Endothelial cell (in vitro differentiated cells): ENCODE measurements at regions not wholly inside any gene's neighbourhood (a gene's known extent, or its start where the extent isn't known, plus 50 kb on each side); places are given as distances from the start of the nearest gene placed in this dataset.

ENCODE experiments used
- DNase-seq: peaks from one replicate; pipeline ENCODE4 v3.0.0; 2021; ENCODE audit warnings: low spot score
- H3K27ac Mint-ChIP-seq: one replicate; pipeline ENCODE4 v1.8.0; 2021; ENCODE audit warnings: mixed read lengths, inconsistent platforms; ENCODE audit not compliant: unreplicated experiment
- H3K27me3 Mint-ChIP-seq: one replicate; pipeline ENCODE4 v1.8.0; 2021; ENCODE audit warnings: mild to moderate bottlenecking, moderate library complexity, mixed read lengths, inconsistent platforms; ENCODE audit not compliant: unreplicated experiment
- H3K36me3 Mint-ChIP-seq: one replicate; pipeline ENCODE4 v1.8.0; 2021; ENCODE audit warnings: mild to moderate bottlenecking, low read depth, mixed read lengths, inconsistent platforms; ENCODE audit not compliant: unreplicated experiment
- H3K4me1 Mint-ChIP-seq: one replicate; pipeline ENCODE4 v1.8.0; 2021; ENCODE audit warnings: mild to moderate bottlenecking, mixed read lengths, inconsistent platforms; ENCODE audit not compliant: unreplicated experiment
- H3K4me3 Mint-ChIP-seq: one replicate; pipeline ENCODE4 v1.8.0; 2021; ENCODE audit warnings: mild to moderate bottlenecking, mixed read lengths, inconsistent platforms; ENCODE audit not compliant: unreplicated experiment
- H3K9me3 Mint-ChIP-seq: one replicate; pipeline ENCODE4 v1.8.0; 2021; ENCODE audit warnings: mixed read lengths, inconsistent platforms; ENCODE audit not compliant: unreplicated experiment
- TF ChIP-seq, protein P1 (sequence below): fragments of 200-600 bp; sonication (generic); IDR thresholded peaks from one replicate; pipeline ENCODE4 v1.5.0; 2021; ENCODE audit warnings: antibody characterized with exemption; ENCODE audit not compliant: unreplicated experiment

DNA sequence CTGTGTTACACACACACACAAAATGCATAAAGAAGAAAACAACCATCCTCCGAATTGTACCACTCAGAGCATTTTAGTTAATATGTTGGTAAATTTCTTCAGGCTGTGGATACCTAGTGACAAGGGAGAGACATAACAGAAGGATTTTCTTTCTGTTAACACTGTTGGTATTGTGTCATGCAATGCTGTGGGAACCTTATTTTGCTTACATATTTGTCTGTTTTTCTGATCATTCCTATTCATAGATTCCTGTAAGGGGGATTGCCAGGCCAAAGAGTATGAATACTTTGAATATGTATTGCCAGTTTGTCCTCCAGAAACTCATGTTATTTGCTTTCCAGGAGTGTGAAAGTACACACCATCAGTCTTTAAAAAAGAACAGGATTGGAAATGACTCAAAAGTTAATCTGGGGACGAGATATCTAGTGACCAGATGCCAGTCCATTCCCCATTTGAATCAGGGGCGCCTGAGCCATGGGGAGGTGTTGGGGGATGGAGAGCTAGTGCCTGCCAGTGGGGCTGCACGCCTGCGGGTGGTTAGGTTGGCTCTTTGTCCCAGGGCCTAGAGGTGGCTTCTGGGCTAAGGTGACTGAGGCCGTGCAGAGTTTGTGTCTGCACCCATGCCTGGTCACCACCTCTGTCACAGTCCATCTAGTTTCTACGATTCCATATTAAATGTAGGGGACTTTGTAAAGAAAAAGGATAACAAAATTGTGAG is 142.0 kb downstream of the PTPN20 start:
- Mint-ChIP-seq H3K36me3 (no peaks in the 10 kb centered on the region), H3K4me1 (peaks cover 14% of the 10 kb centered on the region), H3K27ac (no peak overlapping the region), H3K4me3 (no peak overlapping the region), H3K9me3 (no peaks in the 10 kb centered on the region), H3K27me3 (peaks cover 9% of the 10 kb centered on the region)
- TF ChIP-seq, protein P1, sequence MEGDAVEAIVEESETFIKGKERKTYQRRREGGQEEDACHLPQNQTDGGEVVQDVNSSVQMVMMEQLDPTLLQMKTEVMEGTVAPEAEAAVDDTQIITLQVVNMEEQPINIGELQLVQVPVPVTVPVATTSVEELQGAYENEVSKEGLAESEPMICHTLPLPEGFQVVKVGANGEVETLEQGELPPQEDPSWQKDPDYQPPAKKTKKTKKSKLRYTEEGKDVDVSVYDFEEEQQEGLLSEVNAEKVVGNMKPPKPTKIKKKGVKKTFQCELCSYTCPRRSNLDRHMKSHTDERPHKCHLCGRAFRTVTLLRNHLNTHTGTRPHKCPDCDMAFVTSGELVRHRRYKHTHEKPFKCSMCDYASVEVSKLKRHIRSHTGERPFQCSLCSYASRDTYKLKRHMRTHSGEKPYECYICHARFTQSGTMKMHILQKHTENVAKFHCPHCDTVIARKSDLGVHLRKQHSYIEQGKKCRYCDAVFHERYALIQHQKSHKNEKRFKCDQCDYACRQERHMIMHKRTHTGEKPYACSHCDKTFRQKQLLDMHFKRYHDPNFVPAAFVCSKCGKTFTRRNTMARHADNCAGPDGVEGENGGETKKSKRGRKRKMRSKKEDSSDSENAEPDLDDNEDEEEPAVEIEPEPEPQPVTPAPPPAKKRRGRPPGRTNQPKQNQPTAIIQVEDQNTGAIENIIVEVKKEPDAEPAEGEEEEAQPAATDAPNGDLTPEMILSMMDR, result no peak
- no peak for DNase-seq

DNA sequence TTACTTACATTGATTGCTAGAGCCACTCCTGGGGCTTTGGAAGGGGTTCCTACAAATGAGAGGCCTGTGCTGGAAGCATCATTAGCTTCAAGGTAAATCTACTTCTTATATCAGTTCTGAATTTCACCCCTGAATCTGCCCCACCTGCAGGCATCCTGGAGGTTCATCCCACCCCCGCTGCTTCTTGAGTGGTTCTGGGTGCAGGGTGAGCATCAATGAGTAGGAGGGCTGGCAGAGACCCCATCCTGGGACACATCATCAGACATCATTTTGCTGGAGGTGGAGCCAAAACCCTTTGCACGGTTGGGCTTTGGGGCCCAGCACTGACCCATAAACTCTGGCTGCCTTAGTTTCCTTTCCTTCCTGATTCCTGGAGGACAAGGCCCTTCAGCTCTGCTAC is 143.7 kb downstream of the PTPN20 start:
- no peaks in the 10 kb centered on the region for H3K36me3 Mint-ChIP-seq
- no peak overlapping the region for H3K4me3 Mint-ChIP-seq
- H3K4me1 Mint-ChIP-seq, result peaks cover 14% of the 10 kb centered on the region
- no peak overlapping the region for H3K27ac Mint-ChIP-seq
- no peak for DNase-seq
- TF ChIP-seq, protein P1, result no peak
- H3K9me3 Mint-ChIP-seq, result no peaks in the 10 kb centered on the region
- H3K27me3 Mint-ChIP-seq, result peaks cover 6% of the 10 kb centered on the region

DNA sequence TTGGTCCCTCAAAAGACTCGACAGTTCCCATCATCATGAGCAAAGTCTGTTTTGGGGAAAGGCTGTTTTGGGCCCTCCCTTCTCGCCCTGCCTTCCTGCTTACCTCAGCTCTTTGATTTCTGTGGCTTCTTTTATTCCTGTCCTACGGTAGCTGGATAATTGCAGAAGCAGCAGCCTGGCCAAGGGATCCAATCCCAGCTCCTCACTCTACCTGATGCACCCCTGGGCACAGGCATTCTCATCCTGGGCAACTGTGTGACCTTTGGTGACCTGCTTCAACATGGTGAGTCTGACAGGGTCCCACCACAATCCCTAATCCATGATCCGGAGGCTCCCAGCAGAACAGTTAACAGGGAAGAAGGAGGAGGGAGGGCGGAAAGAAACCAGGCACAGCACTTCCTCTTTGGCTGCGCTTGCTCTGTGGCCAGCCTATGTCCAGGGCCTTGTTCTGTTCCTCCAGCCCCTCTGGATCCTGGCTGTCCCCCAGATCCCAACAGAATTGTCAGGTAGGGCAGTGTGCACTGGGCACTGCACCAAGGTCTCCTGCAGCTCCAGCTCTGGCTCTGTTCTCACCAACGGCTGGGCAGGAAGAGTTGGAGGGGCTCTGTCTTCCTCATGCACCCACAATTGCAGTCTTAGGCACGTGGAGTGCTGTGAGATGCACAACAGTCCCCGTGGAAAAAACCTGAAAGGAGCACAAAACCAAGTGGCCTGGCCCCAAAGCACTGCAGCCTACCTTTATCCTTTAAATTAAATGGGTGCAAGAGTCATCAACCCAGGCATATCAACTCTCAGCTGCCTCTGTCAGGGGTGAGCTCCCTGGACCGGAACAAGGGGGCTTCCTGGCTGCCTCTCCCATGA is 144.4 kb downstream of the PTPN20 start:
- TF ChIP-seq, protein P1, result no peak
- H3K4me3 Mint-ChIP-seq, result no peak overlapping the region
- no peaks in the 10 kb centered on the region for H3K36me3 Mint-ChIP-seq
- no peak overlapping the region for H3K27ac Mint-ChIP-seq
- DNase-seq, result no peak
- peaks cover 14% of the 10 kb centered on the region for H3K4me1 Mint-ChIP-seq
- H3K27me3 Mint-ChIP-seq, result peaks cover 8% of the 10 kb centered on the region
- no peaks in the 10 kb centered on the region for H3K9me3 Mint-ChIP-seq

DNA sequence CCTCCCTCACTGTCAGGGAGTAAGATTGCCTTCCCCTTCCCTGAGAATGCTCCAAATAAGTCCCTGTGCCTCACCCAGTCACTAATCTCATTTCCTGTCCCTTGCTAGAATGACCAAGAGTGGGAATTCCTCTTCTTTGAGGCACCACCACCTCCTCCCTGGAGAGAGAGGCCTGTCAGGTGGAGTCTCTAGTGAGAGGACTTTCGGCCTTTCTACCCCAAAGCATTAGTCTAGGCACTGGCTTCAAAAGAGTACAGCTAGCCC is 145.0 kb downstream of the PTPN20 start:
- no peak for DNase-seq
- no peaks in the 10 kb centered on the region for H3K9me3 Mint-ChIP-seq
- no peak overlapping the region for H3K27ac Mint-ChIP-seq

More for the DNA sequence above, 145.0 kb downstream of the PTPN20 start:
- Mint-ChIP-seq H3K36me3 (no peaks in the 10 kb centered on the region), H3K27me3 (peaks cover 8% of the 10 kb centered on the region), H3K4me1 (peaks cover 14% of the 10 kb centered on the region), H3K4me3 (no peak overlapping the region)
- TF ChIP-seq, protein P1, result no peak
